ENCODE measurements at regions not wholly inside any gene's neighbourhood (a gene's known extent, or its start where the extent isn't known, plus 50 kb on each side); places are given as distances from the start of the nearest gene placed in this dataset.

DNA sequence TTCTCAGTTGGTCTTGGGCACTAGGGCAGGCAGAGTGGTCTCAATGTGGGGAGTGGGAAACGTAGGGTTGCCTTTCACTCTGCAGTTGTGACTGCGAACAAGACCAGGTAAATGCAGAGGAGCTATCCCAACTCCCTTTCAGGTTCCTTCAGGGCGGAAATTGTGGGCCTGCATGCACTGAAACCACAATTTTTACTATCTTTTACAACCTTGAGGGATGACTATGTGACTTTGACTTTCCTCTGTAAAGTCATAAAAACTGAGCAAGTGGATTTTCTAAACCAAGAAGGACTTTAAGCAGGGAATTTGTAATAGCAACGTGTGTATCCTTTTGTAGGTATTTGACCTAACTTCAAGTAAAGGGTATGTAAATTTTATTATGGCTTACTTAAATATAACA, 171.4 kb upstream of the CADPS start:
- TF ChIP-seq, protein P1, sequence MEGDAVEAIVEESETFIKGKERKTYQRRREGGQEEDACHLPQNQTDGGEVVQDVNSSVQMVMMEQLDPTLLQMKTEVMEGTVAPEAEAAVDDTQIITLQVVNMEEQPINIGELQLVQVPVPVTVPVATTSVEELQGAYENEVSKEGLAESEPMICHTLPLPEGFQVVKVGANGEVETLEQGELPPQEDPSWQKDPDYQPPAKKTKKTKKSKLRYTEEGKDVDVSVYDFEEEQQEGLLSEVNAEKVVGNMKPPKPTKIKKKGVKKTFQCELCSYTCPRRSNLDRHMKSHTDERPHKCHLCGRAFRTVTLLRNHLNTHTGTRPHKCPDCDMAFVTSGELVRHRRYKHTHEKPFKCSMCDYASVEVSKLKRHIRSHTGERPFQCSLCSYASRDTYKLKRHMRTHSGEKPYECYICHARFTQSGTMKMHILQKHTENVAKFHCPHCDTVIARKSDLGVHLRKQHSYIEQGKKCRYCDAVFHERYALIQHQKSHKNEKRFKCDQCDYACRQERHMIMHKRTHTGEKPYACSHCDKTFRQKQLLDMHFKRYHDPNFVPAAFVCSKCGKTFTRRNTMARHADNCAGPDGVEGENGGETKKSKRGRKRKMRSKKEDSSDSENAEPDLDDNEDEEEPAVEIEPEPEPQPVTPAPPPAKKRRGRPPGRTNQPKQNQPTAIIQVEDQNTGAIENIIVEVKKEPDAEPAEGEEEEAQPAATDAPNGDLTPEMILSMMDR (IDR thresholded peaks at IDR 0.05; ENCODE audit: poor library complexity): no peak
- TF ChIP-seq EZH2phosphoT487 (IDR thresholded peaks at IDR 0.05; ENCODE audit: low read depth, severe bottlenecking, unreplicated experiment): no peak
- TF ChIP-seq EZH2 (IDR thresholded peaks at IDR 0.05; ENCODE audit: borderline replicate concordance): no peak

Data from hepatocyte (in vitro differentiated cells).